Astrocyte of the cerebellum (primary cell): ENCODE measurements at regions not wholly inside any gene's neighbourhood (a gene's known extent, or its start where the extent isn't known, plus 50 kb on each side); places are given as distances from the start of the nearest gene placed in this dataset.

ENCODE experiments used
- DNase-seq: peaks from one replicate; pipeline ENCODE4 v3.0.0-alpha.2; 2011; ENCODE audit warnings: low read depth
- H3K4me3 ChIP-seq: 2 replicates; pipeline ENCODE4 v1.5.1; 2011; ENCODE audit warnings: mild to moderate bottlenecking, low read depth, low read length, moderate library complexity
- CTCF ChIP-seq: IDR thresholded peaks from 2 replicates; pipeline ENCODE4 v1.5.1; 2012; ENCODE audit warnings: low read length, low read depth, moderate library complexity, mild to moderate bottlenecking; ENCODE audit errors: missing control alignments
- in situ Hi-C: cut with HindIII; loops from 2 replicates; pipeline ENCODE4 v1.10.0; 2017; ENCODE audit warnings: low sequenced_read_pairs

- no peak for DNase-seq
- in situ Hi-C loops = no loop called here
- no peak overlapping the region for H3K4me3 ChIP-seq
- TF ChIP-seq CTCF = no peak
Observed at GRCh38 chr4:53744446-53745160, 153.3 kb upstream of the LNX1 start.

- no peak overlapping the region for H3K4me3 ChIP-seq
- in situ Hi-C loops = no loop called here
- no peak for DNase-seq
- TF ChIP-seq CTCF = no peak
Observed at GRCh38 chr4:53734584-53735353, 143.5 kb upstream of the LNX1 start.

- no peak for DNase-seq
- no peak for TF ChIP-seq CTCF
- H3K4me3 ChIP-seq = no peak overlapping the region
- in situ Hi-C loops = no loop called here
Observed at GRCh38 chr4:53734182-53734581, 142.9 kb upstream of the LNX1 start.

- in situ Hi-C loops = no loop called here
- no peak for DNase-seq
- H3K4me3 ChIP-seq = no peak overlapping the region
- TF ChIP-seq CTCF = no peak
Observed at GRCh38 chr4:53732661-53733060, 141.4 kb upstream of the LNX1 start.

GRCh38 chr4:53730031-53730805 is 138.9 kb upstream of the LNX1 start:
- no peak for TF ChIP-seq CTCF
- in situ Hi-C loops = no loop called here
- H3K4me3 ChIP-seq = no peak overlapping the region
- no peak for DNase-seq

GRCh38 chr4:53722110-53722509 is 130.8 kb upstream of the LNX1 start:
- in situ Hi-C loops = loop anchor here (5.0 kb wide), 1 partner anchor 45 kb away; no protein-coding TSS in a partner anchor
- no peak for DNase-seq
- TF ChIP-seq CTCF = no peak
- no peak overlapping the region for H3K4me3 ChIP-seq
